GM12872 (cell line): ENCODE measurements at regions not wholly inside any gene's neighbourhood (a gene's known extent, or its start where the extent isn't known, plus 50 kb on each side); places are given as distances from the start of the nearest gene placed in this dataset.

Experiments used
- TF ChIP-seq, protein P1 (sequence below): IDR thresholded peaks from 3 replicates; pipeline ENCODE4 v1.5.1; 2011; ENCODE audit warnings: low read depth, mild to moderate bottlenecking, low read length, moderate library complexity; ENCODE audit not compliant: insufficient read depth

DNA sequence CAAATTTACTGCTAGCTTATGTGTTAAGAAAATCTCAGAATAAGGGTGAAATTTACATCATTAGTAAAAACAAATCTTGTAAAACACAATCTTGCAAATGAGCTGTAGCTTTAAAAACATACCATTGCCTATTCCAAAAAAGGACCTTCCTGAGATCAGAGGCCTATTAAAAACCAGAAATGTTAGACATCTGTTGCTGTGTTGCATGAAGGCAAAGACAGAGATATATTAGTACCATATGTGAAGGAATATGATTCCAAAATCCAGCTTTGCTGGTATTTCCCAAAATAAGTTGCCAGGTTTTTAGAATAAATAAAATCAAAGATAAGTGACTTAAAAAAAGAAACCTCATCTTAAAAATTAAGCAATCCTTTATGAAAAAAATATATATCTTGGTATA is 504.1 kb upstream of the CDIN1 start:
- TF ChIP-seq, protein P1, sequence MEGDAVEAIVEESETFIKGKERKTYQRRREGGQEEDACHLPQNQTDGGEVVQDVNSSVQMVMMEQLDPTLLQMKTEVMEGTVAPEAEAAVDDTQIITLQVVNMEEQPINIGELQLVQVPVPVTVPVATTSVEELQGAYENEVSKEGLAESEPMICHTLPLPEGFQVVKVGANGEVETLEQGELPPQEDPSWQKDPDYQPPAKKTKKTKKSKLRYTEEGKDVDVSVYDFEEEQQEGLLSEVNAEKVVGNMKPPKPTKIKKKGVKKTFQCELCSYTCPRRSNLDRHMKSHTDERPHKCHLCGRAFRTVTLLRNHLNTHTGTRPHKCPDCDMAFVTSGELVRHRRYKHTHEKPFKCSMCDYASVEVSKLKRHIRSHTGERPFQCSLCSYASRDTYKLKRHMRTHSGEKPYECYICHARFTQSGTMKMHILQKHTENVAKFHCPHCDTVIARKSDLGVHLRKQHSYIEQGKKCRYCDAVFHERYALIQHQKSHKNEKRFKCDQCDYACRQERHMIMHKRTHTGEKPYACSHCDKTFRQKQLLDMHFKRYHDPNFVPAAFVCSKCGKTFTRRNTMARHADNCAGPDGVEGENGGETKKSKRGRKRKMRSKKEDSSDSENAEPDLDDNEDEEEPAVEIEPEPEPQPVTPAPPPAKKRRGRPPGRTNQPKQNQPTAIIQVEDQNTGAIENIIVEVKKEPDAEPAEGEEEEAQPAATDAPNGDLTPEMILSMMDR, result no peak

- TF ChIP-seq, protein P1, result no peak
Measured at GRCh38 chr15:36079021-36079420, 500.4 kb upstream of the CDIN1 start.

- TF ChIP-seq, protein P1, result no peak
Measured at GRCh38 chr15:36080759-36081158, 498.7 kb upstream of the CDIN1 start.

DNA sequence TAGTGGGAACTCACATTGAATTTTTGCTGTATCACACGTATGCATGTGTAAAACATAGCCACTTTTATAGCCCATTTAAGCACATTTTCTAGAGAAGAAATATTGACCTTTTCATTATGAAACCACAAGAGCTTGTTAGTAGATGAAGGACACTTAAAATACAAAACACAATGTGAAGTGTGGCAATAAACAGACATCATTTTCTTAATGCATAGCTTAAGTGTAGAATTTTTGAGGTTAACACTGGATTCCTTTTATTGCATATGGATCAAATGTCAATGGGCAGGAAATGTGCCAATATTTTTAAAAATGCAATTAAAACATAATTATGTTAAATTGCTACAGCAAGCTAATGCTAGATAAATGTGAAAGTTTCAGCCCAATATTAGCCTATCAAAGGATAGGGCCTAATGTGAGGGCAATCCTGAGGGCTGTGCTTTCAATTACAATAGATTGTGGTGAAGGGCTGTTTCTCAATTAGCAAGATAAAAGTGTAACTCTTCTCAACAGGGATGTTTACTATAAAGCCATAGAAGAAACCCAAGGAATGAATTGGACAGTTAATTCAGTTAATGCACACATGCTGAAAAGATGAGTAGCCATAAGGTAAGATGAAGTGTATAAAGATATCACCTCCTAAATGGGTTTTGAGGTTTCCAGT is 489.0 kb upstream of the CDIN1 start:
- TF ChIP-seq, protein P1, result no peak

DNA sequence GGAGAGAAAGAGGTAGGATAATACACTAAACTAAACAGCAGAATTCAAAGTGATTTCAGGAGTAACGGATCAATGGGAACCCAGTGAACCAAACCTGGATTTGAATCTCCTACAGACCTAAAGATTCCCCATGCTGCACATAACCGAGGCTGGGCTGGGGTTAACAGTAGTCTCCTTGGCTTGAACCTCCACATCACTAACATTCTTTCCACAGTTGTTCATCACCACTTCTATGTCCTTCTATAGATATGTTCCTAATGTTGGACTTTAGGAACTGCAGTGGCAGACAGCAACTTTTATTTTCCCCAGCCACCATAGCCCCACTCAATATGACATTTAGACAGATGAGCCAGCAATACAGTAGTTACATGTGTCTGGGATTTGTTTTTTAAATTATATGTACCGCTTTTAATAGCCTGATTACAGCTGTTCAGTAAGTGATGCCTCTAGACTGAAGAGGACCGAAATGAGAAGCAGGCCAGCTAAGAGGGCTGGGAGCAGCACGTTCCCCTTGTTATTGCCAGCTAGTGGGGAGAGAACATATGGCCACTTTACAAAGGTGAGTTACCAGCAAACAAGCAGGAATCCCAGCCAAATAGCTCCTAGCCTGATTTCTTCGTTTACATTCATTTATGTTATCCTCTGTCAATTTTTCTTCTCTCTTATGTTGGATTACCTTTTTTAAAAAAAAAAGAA is 472.6 kb upstream of the CDIN1 start:
- TF ChIP-seq, protein P1, result no peak

- TF ChIP-seq, protein P1, result no peak
Measured at GRCh38 chr15:36108541-36108940, 470.9 kb upstream of the CDIN1 start.

DNA sequence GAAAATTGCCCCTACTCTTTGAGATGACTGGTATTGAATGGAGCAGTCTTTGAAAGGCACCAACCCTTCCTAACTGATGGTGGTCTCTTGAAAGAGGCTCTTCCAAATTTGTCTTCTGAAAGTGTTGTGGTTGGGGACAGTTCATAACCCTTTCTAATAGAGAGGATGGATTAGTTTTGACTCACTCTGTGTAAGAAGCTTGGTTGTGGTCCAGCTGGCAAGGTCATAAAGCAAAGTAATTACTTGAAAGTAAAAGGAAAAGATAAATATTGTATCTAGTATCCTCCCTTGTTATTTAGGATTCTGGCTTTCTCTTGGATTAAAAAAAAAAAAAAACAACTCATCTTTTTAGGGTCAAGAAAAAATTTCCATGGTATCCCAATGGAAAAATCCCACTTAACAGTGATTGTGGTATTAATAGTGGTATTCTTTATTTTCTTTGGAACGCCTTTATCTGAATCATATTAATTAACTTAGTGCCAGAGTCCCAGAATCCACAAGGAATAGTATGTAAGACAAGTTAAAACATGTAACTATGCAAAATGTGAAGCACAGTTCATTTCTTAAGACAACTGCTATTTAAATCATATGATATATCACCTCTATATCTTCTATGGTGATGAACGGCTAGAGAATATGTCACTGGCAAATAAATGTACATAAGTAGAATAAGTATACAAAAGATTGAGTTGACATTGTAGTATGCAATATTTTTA is 469.3 kb upstream of the CDIN1 start:
- TF ChIP-seq, protein P1, result no peak
